ENCODE measurements at regions not wholly inside any gene's neighbourhood (a gene's known extent, or its start where the extent isn't known, plus 50 kb on each side); places are given as distances from the start of the nearest gene placed in this dataset.
"Not testable (repeated sequence)": the region's sequence is repeated elsewhere in the genome, so short reads cannot be mapped to it uniquely, and the experiment has no call there.

DNA sequence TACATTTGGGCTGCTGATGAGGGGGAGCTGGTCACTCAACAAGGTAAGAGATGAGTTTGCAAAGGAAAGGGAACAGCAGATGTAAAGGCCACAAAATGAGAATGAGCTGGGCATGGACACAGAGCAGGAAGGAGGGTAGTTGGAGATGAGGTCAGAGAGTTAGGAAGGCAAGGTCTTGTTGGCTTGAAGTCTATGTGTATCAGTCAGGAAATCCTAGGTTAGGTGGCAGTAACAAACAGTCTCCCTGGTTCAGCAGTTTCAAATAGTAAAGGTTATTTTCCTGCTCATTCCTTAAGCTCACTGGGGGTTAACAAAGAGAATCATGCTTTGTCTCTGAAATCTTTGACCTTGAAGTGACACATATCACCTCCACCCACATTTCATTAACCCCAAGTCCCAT, 58.3 kb upstream of the ARL4C start:
- TF ChIP-seq EZH2 (IDR thresholded peaks at IDR 0.05; ENCODE audit: low read length), result no peak
- TF ChIP-seq, protein P1, sequence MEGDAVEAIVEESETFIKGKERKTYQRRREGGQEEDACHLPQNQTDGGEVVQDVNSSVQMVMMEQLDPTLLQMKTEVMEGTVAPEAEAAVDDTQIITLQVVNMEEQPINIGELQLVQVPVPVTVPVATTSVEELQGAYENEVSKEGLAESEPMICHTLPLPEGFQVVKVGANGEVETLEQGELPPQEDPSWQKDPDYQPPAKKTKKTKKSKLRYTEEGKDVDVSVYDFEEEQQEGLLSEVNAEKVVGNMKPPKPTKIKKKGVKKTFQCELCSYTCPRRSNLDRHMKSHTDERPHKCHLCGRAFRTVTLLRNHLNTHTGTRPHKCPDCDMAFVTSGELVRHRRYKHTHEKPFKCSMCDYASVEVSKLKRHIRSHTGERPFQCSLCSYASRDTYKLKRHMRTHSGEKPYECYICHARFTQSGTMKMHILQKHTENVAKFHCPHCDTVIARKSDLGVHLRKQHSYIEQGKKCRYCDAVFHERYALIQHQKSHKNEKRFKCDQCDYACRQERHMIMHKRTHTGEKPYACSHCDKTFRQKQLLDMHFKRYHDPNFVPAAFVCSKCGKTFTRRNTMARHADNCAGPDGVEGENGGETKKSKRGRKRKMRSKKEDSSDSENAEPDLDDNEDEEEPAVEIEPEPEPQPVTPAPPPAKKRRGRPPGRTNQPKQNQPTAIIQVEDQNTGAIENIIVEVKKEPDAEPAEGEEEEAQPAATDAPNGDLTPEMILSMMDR (optimal IDR thresholded peaks at IDR 0.05 in 1 of 3, IDR thresholded peaks at IDR 0.05 in 1 of 3, conservative IDR thresholded peaks at IDR 0.05 in 1 of 3; ENCODE audit: extremely low read depth in 1 of 3, insufficient read depth in 2 of 3, low read length in 3 of 3), result no peak
- FAIRE-seq, result no peak
- dilution Hi-C loops (cut with MboI; ENCODE audit: extremely low pct_ligation_motif_present, low sequenced_read_pairs), result loop anchor here (25.0 kb wide), 1 partner anchor 557 kb away; no protein-coding TSS in a partner anchor

DNA sequence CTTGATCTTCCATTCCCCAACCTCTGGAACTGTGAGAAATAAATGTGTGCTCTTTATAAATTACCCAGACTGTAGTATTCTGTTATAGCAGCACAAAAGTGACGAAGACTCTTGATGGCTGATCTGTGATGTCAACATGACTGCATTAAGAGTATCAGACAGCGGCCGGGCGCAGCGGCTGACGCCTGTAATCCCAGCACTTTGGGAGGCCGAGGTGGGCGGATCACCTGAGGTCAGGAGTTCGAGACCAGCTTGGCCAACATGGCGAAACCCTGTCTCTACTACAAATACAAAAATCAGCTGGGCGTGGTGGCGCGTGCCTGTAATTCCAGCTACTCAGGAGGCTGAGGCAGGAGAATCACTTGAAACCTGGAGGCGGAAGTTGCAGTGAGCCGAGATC, 56.3 kb upstream of the ARL4C start:
- not testable (repeated sequence) for H3K9ac ChIP-seq (ENCODE audit: control insufficient read depth, extremely low read depth, insufficient read depth, low read length); FAIRE-seq; H3K4me2 ChIP-seq (ENCODE audit: control insufficient read depth, extremely low read depth, insufficient read depth, low read depth, low read length); H4K20me1 ChIP-seq (ENCODE audit: control insufficient read depth, extremely low read depth, insufficient read depth, low read length); H2AFZ ChIP-seq (ENCODE audit: control insufficient read depth, low read length); H3K9me3 ChIP-seq (ENCODE audit: control insufficient read depth, low read depth, low read length); H3K27ac ChIP-seq (ENCODE audit: control insufficient read depth, insufficient read depth, low read length); H3K27me3 ChIP-seq (ENCODE audit: control insufficient read depth, extremely low read depth, insufficient read depth, low read length); H3K4me1 ChIP-seq (ENCODE audit: control insufficient read depth, extremely low read depth, insufficient read depth, low read length); H3K79me2 ChIP-seq (ENCODE audit: control insufficient read depth, insufficient read depth, low read length); H3K4me3 ChIP-seq (ENCODE audit: control insufficient read depth in 2 of 3, extremely low read depth in 1 of 3, insufficient read depth in 2 of 3, low read depth in 1 of 3, low read length in 3 of 3); H3K9me1 ChIP-seq (ENCODE audit: control insufficient read depth, extremely low read depth, insufficient read depth, low read length); H3K36me3 ChIP-seq (ENCODE audit: control insufficient read depth in 2 of 2, extremely low read depth in 1 of 2, insufficient read depth in 2 of 2, low read length in 2 of 2); DNase-seq (ENCODE audit: low read depth, low spot score)
- dilution Hi-C loops (cut with MboI; ENCODE audit: extremely low pct_ligation_motif_present, low sequenced_read_pairs), result loop anchor here (25.0 kb wide), 1 partner anchor 559 kb away; no protein-coding TSS in a partner anchor

More for the DNA sequence above, 58.3 kb upstream of the ARL4C start:
- DNase-seq (ENCODE audit: low read depth, low spot score), result no peak
- Histone ChIP-seq H2AFZ (ENCODE audit: control insufficient read depth, low read length) (no peak overlapping the region), H3K27me3 (ENCODE audit: control insufficient read depth, extremely low read depth, insufficient read depth, low read length) (no peaks in the 10 kb centered on the region), H3K9me3 (ENCODE audit: control insufficient read depth, low read depth, low read length) (no peaks in the 10 kb centered on the region), H3K9ac (ENCODE audit: control insufficient read depth, extremely low read depth, insufficient read depth, low read length) (no peak overlapping the region), H4K20me1 (ENCODE audit: control insufficient read depth, extremely low read depth, insufficient read depth, low read length) (no peaks in the 10 kb centered on the region), H3K79me2 (ENCODE audit: control insufficient read depth, insufficient read depth, low read length) (no peaks in the 10 kb centered on the region), H3K4me2 (ENCODE audit: control insufficient read depth, extremely low read depth, insufficient read depth, low read depth, low read length) (no peak overlapping the region), H3K4me3 (ENCODE audit: control insufficient read depth in 2 of 3, extremely low read depth in 1 of 3, insufficient read depth in 2 of 3, low read depth in 1 of 3, low read length in 3 of 3) (no peak overlapping the region), H3K36me3 (ENCODE audit: control insufficient read depth in 2 of 2, extremely low read depth in 1 of 2, insufficient read depth in 2 of 2, low read length in 2 of 2) (no peaks in the 10 kb centered on the region), H3K9me1 (ENCODE audit: control insufficient read depth, extremely low read depth, insufficient read depth, low read length) (no peaks in the 10 kb centered on the region), H3K27ac (ENCODE audit: control insufficient read depth, insufficient read depth, low read length) (no peak overlapping the region), H3K4me1 (ENCODE audit: control insufficient read depth, extremely low read depth, insufficient read depth, low read length) (peaks cover 4% of the 10 kb centered on the region)

DNA sequence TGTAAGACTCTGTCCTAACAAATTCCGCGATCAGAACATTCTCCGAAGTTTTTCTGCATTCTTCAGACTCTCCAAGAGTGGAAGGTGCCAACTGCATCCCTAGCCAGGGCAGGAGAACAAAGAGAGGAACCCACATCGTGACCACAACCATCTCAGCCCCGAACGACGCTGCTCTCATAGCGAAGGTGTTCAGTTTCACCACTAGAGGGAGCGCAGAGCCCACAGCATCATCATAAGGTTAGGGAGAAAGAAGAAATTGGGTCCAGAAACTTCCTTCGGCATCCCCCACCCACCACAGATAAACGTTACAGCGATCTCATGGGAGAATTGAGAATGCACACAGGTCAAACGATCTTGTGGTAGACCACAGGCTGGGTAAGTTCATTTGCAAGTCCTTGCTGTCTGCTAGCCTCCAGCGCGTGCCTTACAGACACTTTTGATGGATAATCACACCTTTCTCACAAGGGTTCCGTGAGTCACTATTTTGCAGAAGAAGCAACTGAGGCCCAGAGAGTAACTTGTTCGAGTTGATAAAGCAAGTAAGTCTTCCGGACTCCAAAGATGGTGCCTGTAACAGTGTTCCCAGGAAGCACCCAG, 53.7 kb upstream of the ARL4C start:
- TF ChIP-seq, protein P1 (optimal IDR thresholded peaks at IDR 0.05 in 1 of 3, IDR thresholded peaks at IDR 0.05 in 1 of 3, conservative IDR thresholded peaks at IDR 0.05 in 1 of 3; ENCODE audit: extremely low read depth in 1 of 3, insufficient read depth in 2 of 3, low read length in 3 of 3), result peak; percentile 93 to 98 (median 94)
- no peak for TF ChIP-seq EZH2 (IDR thresholded peaks at IDR 0.05; ENCODE audit: low read length)
- Histone ChIP-seq H3K9ac (ENCODE audit: control insufficient read depth, extremely low read depth, insufficient read depth, low read length) (no peak overlapping the region), H3K4me3 (ENCODE audit: control insufficient read depth in 2 of 3, extremely low read depth in 1 of 3, insufficient read depth in 2 of 3, low read depth in 1 of 3, low read length in 3 of 3) (no peak overlapping the region), H3K4me2 (ENCODE audit: control insufficient read depth, extremely low read depth, insufficient read depth, low read depth, low read length) (no peak overlapping the region), H3K9me3 (ENCODE audit: control insufficient read depth, low read depth, low read length) (no peaks in the 10 kb centered on the region), H3K36me3 (ENCODE audit: control insufficient read depth in 2 of 2, extremely low read depth in 1 of 2, insufficient read depth in 2 of 2, low read length in 2 of 2) (no peaks in the 10 kb centered on the region), H3K4me1 (ENCODE audit: control insufficient read depth, extremely low read depth, insufficient read depth, low read length) (no peaks in the 10 kb centered on the region), H4K20me1 (ENCODE audit: control insufficient read depth, extremely low read depth, insufficient read depth, low read length) (no peaks in the 10 kb centered on the region), H3K79me2 (ENCODE audit: control insufficient read depth, insufficient read depth, low read length) (no peaks in the 10 kb centered on the region), H3K9me1 (ENCODE audit: control insufficient read depth, extremely low read depth, insufficient read depth, low read length) (no peaks in the 10 kb centered on the region), H3K27me3 (ENCODE audit: control insufficient read depth, extremely low read depth, insufficient read depth, low read length) (no peaks in the 10 kb centered on the region), H2AFZ (ENCODE audit: control insufficient read depth, low read length) (no peak overlapping the region), H3K27ac (ENCODE audit: control insufficient read depth, insufficient read depth, low read length) (no peak overlapping the region)
- dilution Hi-C loops (cut with MboI; ENCODE audit: extremely low pct_ligation_motif_present, low sequenced_read_pairs), result loop anchor here (25.0 kb wide), 1 partner anchor 562 kb away; no protein-coding TSS in a partner anchor
- DNase-seq (ENCODE audit: low read depth, low spot score), result peak; percentile 46
- peak; percentile 73 for FAIRE-seq

Measured in keratinocyte (primary cell).